ENCODE measurements at regions not wholly inside any gene's neighbourhood (a gene's known extent, or its start where the extent isn't known, plus 50 kb on each side); places are given as distances from the start of the nearest gene placed in this dataset.

GRCh38 chr3:66692766-66693150 is 191.9 kb upstream of the LRIG1 start:
- no peak for DNase-seq

- no peak for DNase-seq
These were observed 192.7 kb upstream of the LRIG1 start for GRCh38 chr3:66693461-66694031.

- DNase-seq: no peak
These were observed 201.3 kb upstream of the LRIG1 start for GRCh38 chr3:66702126-66702525.

GRCh38 chr3:66703501-66703900 is 202.7 kb upstream of the LRIG1 start:
- no peak for DNase-seq

- DNase-seq: no peak
These were observed 204.3 kb upstream of the LRIG1 start for GRCh38 chr3:66705076-66705475.

- DNase-seq: no peak
These were observed 206.1 kb upstream of the LRIG1 start for GRCh38 chr3:66706890-66707289.

GRCh38 chr3:66709532-66709931 is 208.7 kb upstream of the LRIG1 start:
- no peak for DNase-seq

GRCh38 chr3:66712210-66712609 is 211.4 kb upstream of the LRIG1 start:
- DNase-seq: no peak

GRCh38 chr3:66713921-66714320 is 213.1 kb upstream of the LRIG1 start:
- DNase-seq: no peak

GRCh38 chr3:66715806-66716205 is 215.0 kb upstream of the LRIG1 start:
- DNase-seq: no peak

GRCh38 chr3:66717806-66718205 is 217.0 kb upstream of the LRIG1 start:
- DNase-seq: no peak

GRCh38 chr3:66719796-66720356 is 219.1 kb upstream of the LRIG1 start:
- no peak for DNase-seq

- DNase-seq: no peak
These were observed 219.7 kb upstream of the LRIG1 start for GRCh38 chr3:66720508-66720907.

- no peak for DNase-seq
These were observed 221.9 kb upstream of the LRIG1 start for GRCh38 chr3:66722675-66723074.

GRCh38 chr3:66723231-66723630 is 222.4 kb upstream of the LRIG1 start:
- DNase-seq: no peak

GRCh38 chr3:66729687-66730393 is 229.0 kb upstream of the LRIG1 start:
- DNase-seq: no peak

- no peak for DNase-seq
These were observed 238.0 kb upstream of the LRIG1 start for GRCh38 chr3:66738625-66739365.

GRCh38 chr3:66740260-66740659 is 239.4 kb upstream of the LRIG1 start:
- DNase-seq: no peak

- DNase-seq: no peak
These were observed 243.7 kb upstream of the LRIG1 start for GRCh38 chr3:66744521-66744920.

- no peak for DNase-seq
These were observed 244.2 kb upstream of the LRIG1 start for GRCh38 chr3:66744986-66745385.

- no peak for DNase-seq
These were observed 246.4 kb upstream of the LRIG1 start for GRCh38 chr3:66747261-66747660.

GRCh38 chr3:66747696-66748095 is 246.9 kb upstream of the LRIG1 start:
- DNase-seq: no peak

- no peak for DNase-seq
These were observed 247.5 kb upstream of the LRIG1 start for GRCh38 chr3:66748175-66748876.

Measured in CD4-positive, alpha-beta T cell treated with Interleukin-1 beta for 1 hour (primary cell).